Left ventricle myocardium inferior (tissue), 1 donor: ENCODE measurements at regions not wholly inside any gene's neighbourhood (a gene's known extent, or its start where the extent isn't known, plus 50 kb on each side); places are given as distances from the start of the nearest gene placed in this dataset.
A peak's percentile ranks its signal among the peaks of the same experiment; 100 is the strongest.

Experiments used
- DNase-seq: peaks from one replicate; pipeline ENCODE4 v3.0.0-alpha.2; 2020
- H3K27ac ChIP-seq: fragments of 200-600 bp; replicated peaks from 2 replicates; pipeline ENCODE4 v1.8.0; 2021
- H3K27me3 ChIP-seq: fragments of 200-600 bp; 2 replicates; pipeline ENCODE4 v1.8.0; 2021; ENCODE audit warnings: low read depth
- H3K36me3 ChIP-seq: fragments of 200-600 bp; 2 replicates; pipeline ENCODE4 v1.8.0; 2021
- H3K4me1 ChIP-seq: fragments of 200-600 bp; 2 replicates; pipeline ENCODE4 v1.8.0; 2021
- H3K4me3 ChIP-seq: fragments of 200-600 bp; 2 replicates; pipeline ENCODE4 v1.8.0; 2021; ENCODE audit warnings: mild to moderate bottlenecking, moderate library complexity
- H3K9me3 ChIP-seq: fragments of 200-600 bp; replicated peaks from 2 replicates; pipeline ENCODE4 v1.8.0; 2021
- CTCF ChIP-seq: fragments of 200-600 bp; IDR thresholded peaks from 2 replicates; pipeline ENCODE4 v1.8.0; 2021; ENCODE audit warnings: antibody characterized with exemption, mild to moderate bottlenecking, borderline replicate concordance
- intact Hi-C: fragments of 100-400 bp; cut with micrococcal nuclease; formaldehyde crosslinking; loops from one replicate; pipeline ENCODE4 v1.11.0; 2022
- donor health status: DM: no; HTN: yes; CAD: no; lungs with severe emphysema.

GRCh38 chr2:76667821-76668271 lies 854.3 kb downstream of the LRRTM4 start:
- TF ChIP-seq CTCF = no peak
- no peaks in the 10 kb centered on the region for H3K27me3 ChIP-seq
- no peak overlapping the region for H3K4me3 ChIP-seq
- intact Hi-C loops = no loop called here
- H3K27ac ChIP-seq = no peak overlapping the region
- no peaks in the 10 kb centered on the region for H3K36me3 ChIP-seq
- H3K4me1 ChIP-seq = peaks cover 23% of the 10 kb centered on the region
- H3K9me3 ChIP-seq = no peaks in the 10 kb centered on the region
- no peak for DNase-seq

- TF ChIP-seq CTCF = no peak
- no peak for DNase-seq
- no peak overlapping the region for H3K4me3 ChIP-seq
These were observed 880.0 kb downstream of the LRRTM4 start for GRCh38 chr2:76642129-76642528.

GRCh38 chr2:76641506-76641905 lies 880.7 kb downstream of the LRRTM4 start:
- Histone ChIP-seq H3K9me3 (peaks cover 32% of the 10 kb centered on the region), H3K27ac (peak overlapping the region; percentile 41), H3K4me3 (no peak overlapping the region), H3K36me3 (no peaks in the 10 kb centered on the region), H3K27me3 (no peaks in the 10 kb centered on the region), H3K4me1 (peaks cover 15% of the 10 kb centered on the region)
- no peak for DNase-seq
- no peak for TF ChIP-seq CTCF
- intact Hi-C loops = no loop called here

More at GRCh38 chr2:76642129-76642528, 880.0 kb downstream of the LRRTM4 start:
- Histone ChIP-seq H3K9me3 (peaks cover 33% of the 10 kb centered on the region), H3K27ac (peak overlapping the region; percentile 27), H3K4me1 (peaks cover 15% of the 10 kb centered on the region), H3K27me3 (no peaks in the 10 kb centered on the region), H3K36me3 (no peaks in the 10 kb centered on the region)
- intact Hi-C loops = no loop called here

- no peak overlapping the region for H3K4me3 ChIP-seq
- H3K27ac ChIP-seq = peak overlapping the region; percentile 41
- no peaks in the 10 kb centered on the region for H3K36me3 ChIP-seq
- peaks cover 15% of the 10 kb centered on the region for H3K4me1 ChIP-seq
- no peak for TF ChIP-seq CTCF
- intact Hi-C loops = no loop called here
- peaks cover 26% of the 10 kb centered on the region for H3K9me3 ChIP-seq
- peak; percentile 36 for DNase-seq
- H3K27me3 ChIP-seq = no peaks in the 10 kb centered on the region
These were observed 881.3 kb downstream of the LRRTM4 start for GRCh38 chr2:76640905-76641304.

- Histone ChIP-seq H3K36me3 (no peaks in the 10 kb centered on the region), H3K27ac (no peak overlapping the region), H3K4me3 (no peak overlapping the region), H3K27me3 (no peaks in the 10 kb centered on the region), H3K4me1 (peaks cover 15% of the 10 kb centered on the region), H3K9me3 (peaks cover 9% of the 10 kb centered on the region)
- intact Hi-C loops = no loop called here
- no peak for DNase-seq
- no peak for TF ChIP-seq CTCF
These were observed 883.0 kb downstream of the LRRTM4 start for GRCh38 chr2:76639171-76639680.
